Ovary (tissue), 7 donors: ENCODE measurements at regions not wholly inside any gene's neighbourhood (a gene's known extent, or its start where the extent isn't known, plus 50 kb on each side); places are given as distances from the start of the nearest gene placed in this dataset.

Experiments used
- DNase-seq, 5 donors: peaks; one replicate each; pipeline ENCODE4 v3.0.0-alpha.2; 2019 to 2020
- H3K27ac ChIP-seq, 2 donors: fragments of 200-600 bp; one replicate each; pipeline versions ENCODE4 v1.5.1 to v1.8.0; 2019 to 2022
- H3K27me3 ChIP-seq: fragments of 200-600 bp; one replicate; pipeline ENCODE4 v1.8.0; 2022
- H3K36me3 ChIP-seq: fragments of 200-600 bp; sonication (generic); one replicate; pipeline ENCODE4 v1.5.1; 2019
- H3K4me1 ChIP-seq: one replicate; pipeline ENCODE4 v1.8.1; 2013; ENCODE audit warnings: mild to moderate bottlenecking, moderate library complexity; ENCODE audit not compliant: insufficient read depth
- H3K4me3 ChIP-seq: fragments of 200-600 bp; sonication (generic); one replicate; pipeline ENCODE4 v1.5.1; 2017
- H3K9me3 ChIP-seq, 2 donors: fragments of 200-600 bp in 1 of 2; sonication (generic) in 1 of 2; one replicate each; pipeline versions ENCODE4 v1.5.1 to v1.8.1; 2013 to 2019; ENCODE audit warnings: mild to moderate bottlenecking in 1 of 2, moderate library complexity in 1 of 2
- CTCF ChIP-seq, 3 donors: fragments of 450-650 bp in 2 of 3; fragments of 200-600 bp in 1 of 3; IDR thresholded peaks; one replicate each; pipeline versions ENCODE4 v1.5.1 to v1.8.0; 2016 to 2022; ENCODE audit warnings: antibody characterized with exemption in 3 of 3, mild to moderate bottlenecking in 1 of 3
- EP300 ChIP-seq: sonication (generic); formaldehyde crosslinking; IDR thresholded peaks from one replicate; pipeline ENCODE4 v1.6.1; 2017; ENCODE audit warnings: antibody characterized with exemption
- POLR2A ChIP-seq: fragments of 450-650 bp; IDR thresholded peaks from one replicate; pipeline ENCODE4 v1.6.1; 2017; ENCODE audit warnings: antibody characterized with exemption, mild to moderate bottlenecking, moderate library complexity
- WGBS, 3 donors: extraction: QIAGEN DNeasy Blood & Tissue Kit in 1 of 3; methylation state at CpG; one replicate each; pipeline versions ENCODE4 v1.1.5 to v1.1.7; 2013 to 2017; 5-methylcytosine and 5-hydroxymethylcytosine counted together
- intact Hi-C, 4 donors: fragments of 100-400 bp; cut with DNase I; formaldehyde crosslinking; loops; one replicate each; pipeline versions ENCODE4 v1.11.0 to v1.15.1; 2022 to 2023
- donor health status: DM: no; HTN: no; CAD: no; lungs with moderate emphysema.
- donor health status: DM: no; HTN: no; CAD: no.
- donor health status: Bipolar disorder and iron deficiency.
- donor health status: DM: no; HTN: no; CAD: no.
- donor health status: DM: yes; HTN: yes; CAD: no.

DNA sequence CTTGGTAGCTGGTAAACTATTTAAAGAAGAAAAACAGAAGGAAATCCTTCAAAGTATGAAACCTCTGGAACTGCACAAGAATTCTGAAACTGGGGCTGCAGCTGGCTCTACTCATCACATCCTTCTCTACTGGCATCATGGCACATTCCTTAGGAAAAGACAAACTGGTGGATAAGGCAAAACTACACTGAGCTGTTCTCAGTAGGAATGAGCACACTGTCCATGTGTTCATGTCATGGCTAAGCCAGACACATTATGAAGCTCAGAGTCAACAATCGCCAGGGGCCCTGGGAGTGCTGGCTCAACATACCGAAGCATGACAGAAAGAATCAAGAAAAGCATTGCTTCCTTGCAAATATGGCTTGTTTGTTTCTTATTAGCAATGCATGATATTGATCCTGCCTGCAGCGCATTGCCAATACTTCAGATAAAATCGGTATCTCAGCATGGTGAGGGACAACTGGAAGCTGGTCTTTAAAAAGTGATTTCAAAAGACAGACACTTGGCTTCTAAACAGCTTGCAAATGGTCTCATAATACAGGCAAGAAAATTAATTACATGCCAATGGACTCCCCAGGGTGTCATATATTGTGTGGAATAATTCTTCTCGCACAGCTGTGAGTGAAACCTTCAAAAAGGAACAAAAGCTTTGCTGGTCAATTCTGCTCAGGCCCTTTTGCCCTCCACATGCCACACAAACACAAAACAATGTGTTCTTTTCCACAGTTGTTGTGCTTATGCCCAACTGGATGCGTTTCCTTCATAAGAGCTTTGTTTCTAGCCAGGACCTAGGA, 300.2 kb upstream of the VCX start:
- Histone ChIP-seq H3K36me3 (no peaks in the 10 kb centered on the region), H3K9me3 (no peaks in the 10 kb centered on the region), H3K27ac (no peak overlapping the region), H3K4me1 (no peaks in the 10 kb centered on the region), H3K4me3 (no peak overlapping the region), H3K27me3 (no peaks in the 10 kb centered on the region)
- TF ChIP-seq EP300 (no peak), POLR2A (no peak), CTCF (IDR thresholded peaks at IDR 0.05) (no peak)
- intact Hi-C loops, result no loop called here
- no peak for DNase-seq
- WGBS, 3 donors, result 73 to 83% (median 75%) methylated on average over 6 of the region's 6 CpGs

GRCh38 chrX:7522860-7523259, 320.1 kb upstream of the VCX start:
- whole genome bisulfite sequencing, 3 donors, result 55 to 72% (median 72%) methylated on average over 2 of the region's 2 CpGs
- no peak for DNase-seq
- no peaks in the 10 kb centered on the region for H3K36me3 ChIP-seq
- H3K9me3 ChIP-seq, result no peaks in the 10 kb centered on the region
- TF ChIP-seq CTCF (IDR thresholded peaks at IDR 0.05) (no peak), POLR2A (no peak), EP300 (no peak)
- intact Hi-C loops, result no loop called here
- H3K4me1 ChIP-seq, result no peaks in the 10 kb centered on the region
- H3K4me3 ChIP-seq, result no peak overlapping the region
- no peak overlapping the region for H3K27ac ChIP-seq
- H3K27me3 ChIP-seq, result no peaks in the 10 kb centered on the region

GRCh38 chrX:7515681-7516413, 327.1 kb upstream of the VCX start:
- Histone ChIP-seq H3K9me3 (no peaks in the 10 kb centered on the region), H3K27ac (no peak overlapping the region), H3K36me3 (no peaks in the 10 kb centered on the region), H3K4me1 (no peaks in the 10 kb centered on the region), H3K4me3 (no peak overlapping the region), H3K27me3 (no peaks in the 10 kb centered on the region)
- intact Hi-C loops, result no loop called here
- no peak for DNase-seq
- 62 to 69% (median 68%) methylated on average over 4 of the region's 4 CpGs for WGBS, 3 donors
- TF ChIP-seq POLR2A (no peak), EP300 (no peak), CTCF (IDR thresholded peaks at IDR 0.05) (no peak)

DNA sequence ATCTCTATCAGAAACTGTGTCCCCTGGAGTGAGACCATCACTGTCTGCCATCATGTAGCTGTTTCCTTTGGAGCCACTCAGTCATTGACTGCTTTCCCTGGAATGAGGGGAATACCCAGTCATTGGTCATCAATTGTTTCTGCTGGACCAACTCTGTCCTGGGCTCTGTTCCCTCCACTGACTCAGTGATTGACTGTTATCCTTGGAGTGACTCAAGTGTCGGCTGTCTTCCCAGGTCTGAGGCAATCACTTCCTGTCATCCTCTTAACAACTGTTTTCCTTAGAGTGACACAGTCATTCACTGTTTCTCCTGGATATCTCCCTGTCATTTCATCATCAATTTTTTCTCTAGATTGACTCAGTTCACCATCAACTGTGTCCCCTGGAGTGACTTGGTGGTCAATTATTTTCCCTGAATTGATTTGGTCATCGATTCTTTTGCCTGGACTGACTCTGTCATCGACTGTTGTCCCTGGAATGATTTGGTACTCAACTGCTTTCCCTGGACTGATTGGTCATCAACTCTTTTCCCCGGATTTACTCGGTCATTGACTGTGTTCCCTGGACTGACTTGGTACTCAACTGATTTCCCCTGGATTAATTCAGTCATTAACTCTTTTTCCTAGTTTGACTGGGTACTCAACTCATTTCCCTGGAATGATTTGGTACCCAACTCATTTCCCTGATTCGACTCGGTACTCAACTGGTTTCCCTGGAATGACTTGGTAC, 327.9 kb upstream of the VCX start:
- Histone ChIP-seq H3K9me3 (no peaks in the 10 kb centered on the region), H3K27ac (no peak overlapping the region), H3K4me3 (no peak overlapping the region), H3K4me1 (no peaks in the 10 kb centered on the region), H3K36me3 (no peaks in the 10 kb centered on the region), H3K27me3 (no peaks in the 10 kb centered on the region)
- TF ChIP-seq POLR2A (no peak), EP300 (no peak)
- 82 to 86% (median 83%) methylated on average over 7 of the region's 7 CpGs for WGBS, 3 donors
- DNase-seq, result no peak
- intact Hi-C loops, result no loop called here
